Esophagus squamous epithelium (tissue), 5 donors: ENCODE measurements at regions not wholly inside any gene's neighbourhood (a gene's known extent, or its start where the extent isn't known, plus 50 kb on each side); places are given as distances from the start of the nearest gene placed in this dataset.

Source experiments
- DNase-seq: peaks from one replicate; lab custom pipeline; 2025; lab: John Stamatoyannopoulos, UW
- H3K27ac ChIP-seq, 4 donors: fragments of 200-600 bp; sonication (generic); one replicate each; pipeline ENCODE4 v1.5.1; 2016 to 2019; ENCODE audit warnings: mild to moderate bottlenecking in 1 of 4
- H3K27me3 ChIP-seq, 4 donors: fragments of 200-600 bp; sonication (generic); 1 replicate in 3 of 4; 2 replicates in 1 of 4; pipeline versions ENCODE4 v1.5.1 to v1.6.0; 2017 to 2021; ENCODE audit warnings: antibody characterized with exemption in 1 of 4
- H3K36me3 ChIP-seq, 3 donors: fragments of 200-600 bp; sonication (generic); one replicate each; pipeline ENCODE4 v1.5.1; 2016 to 2019
- H3K4me1 ChIP-seq, 3 donors: fragments of 200-600 bp; sonication (generic); one replicate each; pipeline ENCODE4 v1.5.1; 2017 to 2019
- H3K4me3 ChIP-seq, 4 donors: fragments of 200-600 bp; sonication (generic); 1 replicate in 3 of 4; 2 replicates in 1 of 4; pipeline ENCODE4 v1.5.1; 2016 to 2019; ENCODE audit warnings: mild to moderate bottlenecking in 2 of 4, moderate library complexity in 1 of 4
- H3K9me3 ChIP-seq, 3 donors: fragments of 200-600 bp; sonication (generic); one replicate each; pipeline ENCODE4 v1.5.1; 2016 to 2019
- CTCF ChIP-seq, 6 experiments: fragments of 450-650 bp in 4 of 6; fragments of 200-600 bp in 2 of 6; sonication (generic) in 2 of 6; IDR thresholded peaks; one replicate each; pipeline ENCODE4 v1.5.1; 2016 to 2019; ENCODE audit warnings: antibody characterized with exemption in 6 of 6, mild to moderate bottlenecking in 4 of 6, moderate library complexity in 4 of 6
- POLR2A ChIP-seq, 4 donors: fragments of 450-650 bp; IDR thresholded peaks; one replicate each; pipeline ENCODE4 v1.6.1; 2017; ENCODE audit warnings: antibody characterized with exemption in 4 of 4, mild to moderate bottlenecking in 4 of 4, moderate library complexity in 3 of 4
- WGBS, 2 donors: methylation state at CpG; one replicate each; pipeline ENCODE4 v1.1.5; 2018; 5-methylcytosine and 5-hydroxymethylcytosine counted together
- intact Hi-C: fragments of 100-400 bp; cut with DNase I; formaldehyde crosslinking; loops from one replicate; pipeline ENCODE4 v1.15.0; 2022
- donor health status: DM: yes; HTN: yes; CAD: no.

DNA sequence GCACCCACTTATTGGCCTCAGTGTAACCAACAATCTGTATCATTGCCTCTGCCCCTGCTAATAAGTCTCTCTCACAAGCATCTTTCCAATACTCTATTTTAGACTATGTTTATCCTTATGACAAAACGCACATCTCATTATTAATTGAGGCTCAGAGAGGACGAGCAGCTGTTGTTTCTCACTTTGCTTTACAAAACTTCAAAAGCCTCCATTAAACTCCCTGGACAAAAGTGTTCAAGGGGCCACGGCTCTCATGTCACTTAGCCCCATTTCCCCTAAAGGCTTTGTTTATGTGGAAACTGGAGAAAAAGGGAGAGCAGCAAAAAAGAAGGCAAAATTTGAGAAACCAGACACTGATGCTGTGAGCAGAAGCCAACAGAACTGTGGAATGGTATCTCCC is 180.0 kb upstream of the LNX1 start:
- TF ChIP-seq CTCF (IDR thresholded peaks at IDR 0.05): no peak
- no peak for TF ChIP-seq POLR2A (IDR thresholded peaks at IDR 0.05)
- Histone ChIP-seq H3K27me3 (no peaks in the 10 kb centered on the region), H3K27ac (no peak overlapping the region), H3K9me3 (no peaks in the 10 kb centered on the region), H3K4me3 (no peak overlapping the region), H3K36me3 (no peaks in the 10 kb centered on the region), H3K4me1 (no peaks in the 10 kb centered on the region)
- DNase-seq: no peak
- intact Hi-C loops: no loop called here
- 72 to 80% methylated on average over 3 of the region's 3 CpGs for WGBS, 2 donors

GRCh38 chr4:53767482-53767881 is 176.2 kb upstream of the LNX1 start:
- no peak for TF ChIP-seq CTCF (IDR thresholded peaks at IDR 0.05)
- TF ChIP-seq POLR2A (IDR thresholded peaks at IDR 0.05): no peak
- Histone ChIP-seq H3K4me3 (no peak overlapping the region), H3K27me3 (no peaks in the 10 kb centered on the region), H3K36me3 (no peaks in the 10 kb centered on the region), H3K9me3 (no peaks in the 10 kb centered on the region), H3K4me1 (peaks cover 0 to 13% (median 0%) of the 10 kb centered on the region in 3 donors), H3K27ac (no peak overlapping the region)
- 48 to 53% methylated on average over 2 of the region's 2 CpGs for WGBS, 2 donors
- intact Hi-C loops: no loop called here
- no peak for DNase-seq

DNA sequence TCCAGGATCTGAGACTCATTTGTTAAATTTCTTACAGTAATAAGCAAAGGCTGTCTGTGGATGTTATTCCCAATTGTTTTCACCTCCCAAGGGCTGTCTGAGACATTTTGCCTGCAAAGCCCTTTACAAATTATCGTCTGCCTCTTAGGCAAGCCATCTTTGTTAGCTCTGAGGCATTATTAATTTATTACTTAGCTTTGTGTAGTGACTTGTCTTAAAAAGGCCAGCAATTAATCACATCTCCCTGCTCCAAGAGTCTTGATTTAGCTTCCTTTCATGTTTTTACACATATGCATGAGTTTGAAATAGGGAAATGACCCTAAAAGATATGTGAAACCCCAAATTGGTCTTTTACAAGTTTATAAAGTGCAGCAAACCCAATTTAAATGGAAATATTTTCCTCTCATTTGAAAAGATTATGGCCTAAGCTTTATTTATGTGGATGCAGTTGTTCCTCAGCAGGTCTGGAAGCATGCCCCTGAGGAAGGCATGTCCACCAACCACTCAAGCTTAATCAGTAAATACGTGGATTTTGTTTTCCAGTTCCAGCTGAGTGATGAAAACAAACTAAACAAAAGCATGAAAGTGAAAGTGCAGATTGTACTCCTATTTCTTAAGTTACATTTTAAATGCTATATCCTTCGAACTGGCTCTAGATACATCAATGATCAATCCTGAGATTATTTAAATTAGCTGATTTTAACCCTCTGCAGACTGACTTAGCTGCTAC is 173.6 kb upstream of the LNX1 start:
- no peaks in the 10 kb centered on the region for H3K36me3 ChIP-seq
- no peaks in the 10 kb centered on the region for H3K9me3 ChIP-seq
- peaks cover 0 to 13% (median 0%) of the 10 kb centered on the region in 3 donors for H3K4me1 ChIP-seq
- no peak for TF ChIP-seq POLR2A (IDR thresholded peaks at IDR 0.05)
- TF ChIP-seq CTCF (IDR thresholded peaks at IDR 0.05): no peak
- H3K27ac ChIP-seq: peak overlapping the region in 2 of 4 donors; percentile 41 to 42
- intact Hi-C loops: no loop called here
- no peaks in the 10 kb centered on the region for H3K27me3 ChIP-seq
- H3K4me3 ChIP-seq: no peak overlapping the region
- 16 to 30% methylated on average over 3 of the region's 3 CpGs for WGBS, 2 donors
- DNase-seq: no peak

- TF ChIP-seq CTCF (IDR thresholded peaks at IDR 0.05): no peak
- no peak for TF ChIP-seq POLR2A (IDR thresholded peaks at IDR 0.05)
- Histone ChIP-seq H3K9me3 (no peaks in the 10 kb centered on the region), H3K4me3 (no peak overlapping the region), H3K27me3 (no peaks in the 10 kb centered on the region), H3K4me1 (peaks cover 0 to 13% (median 0%) of the 10 kb centered on the region in 3 donors), H3K36me3 (no peaks in the 10 kb centered on the region), H3K27ac (peak overlapping the region in 2 of 4 donors; percentile 41 to 42)
- intact Hi-C loops: no loop called here
- no peak for DNase-seq
- WGBS, 2 donors: 59 to 73% methylated on average over 4 to 5 of the region's 5 CpGs
Observed at GRCh38 chr4:53763813-53764597, 172.7 kb upstream of the LNX1 start.

DNA sequence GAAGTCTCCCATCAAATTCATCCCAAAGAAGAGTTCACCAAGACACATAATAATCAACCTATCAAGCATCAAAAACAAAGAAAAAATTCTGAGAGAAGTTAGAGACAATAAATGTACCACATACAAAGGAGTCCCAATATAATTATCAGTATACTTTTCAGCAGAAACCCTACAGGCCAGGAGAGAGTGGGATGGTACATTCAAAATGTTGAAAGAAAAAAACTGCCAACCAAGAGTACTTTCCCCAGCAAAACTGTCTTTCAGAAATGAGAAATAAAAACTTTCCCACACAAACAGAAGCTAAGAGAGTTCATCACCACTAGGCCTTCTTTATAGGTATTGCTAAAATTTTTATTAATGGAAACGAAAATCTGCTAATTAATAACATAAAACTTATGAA is 164.4 kb upstream of the LNX1 start:
- no peak for TF ChIP-seq POLR2A (IDR thresholded peaks at IDR 0.05)
- TF ChIP-seq CTCF (IDR thresholded peaks at IDR 0.05): no peak
- WGBS, 2 donors: 67 to 90% methylated on average over 1 of the region's 1 CpG

More for the DNA sequence above, 164.4 kb upstream of the LNX1 start:
- no peaks in the 10 kb centered on the region for H3K36me3 ChIP-seq
- no peak for DNase-seq
- H3K9me3 ChIP-seq: peaks cover 0 to 7% (median 0%) of the 10 kb centered on the region in 3 donors
- no peaks in the 10 kb centered on the region for H3K4me1 ChIP-seq
- intact Hi-C loops: no loop called here
- H3K27ac ChIP-seq: no peak overlapping the region
- no peaks in the 10 kb centered on the region for H3K27me3 ChIP-seq
- no peak overlapping the region for H3K4me3 ChIP-seq
